Esophagus squamous epithelium (tissue), 4 donors: ENCODE measurements at regions not wholly inside any gene's neighbourhood (a gene's known extent, or its start where the extent isn't known, plus 50 kb on each side); places are given as distances from the start of the nearest gene placed in this dataset.

Experiments
- CTCF ChIP-seq, 6 experiments: fragments of 450-650 bp in 4 of 6; fragments of 200-600 bp in 2 of 6; sonication (generic) in 2 of 6; IDR thresholded peaks; one replicate each; pipeline ENCODE4 v1.5.1; 2016 to 2019; ENCODE audit warnings: antibody characterized with exemption in 6 of 6, mild to moderate bottlenecking in 4 of 6, moderate library complexity in 4 of 6
- POLR2A ChIP-seq, 4 donors: fragments of 450-650 bp; IDR thresholded peaks; one replicate each; pipeline ENCODE4 v1.6.1; 2017; ENCODE audit warnings: antibody characterized with exemption in 4 of 4, mild to moderate bottlenecking in 4 of 4, moderate library complexity in 3 of 4

- TF ChIP-seq CTCF (IDR thresholded peaks at IDR 0.05) (no peak), POLR2A (IDR thresholded peaks at IDR 0.05) (no peak)
Observed at GRCh38 chr7:41808541-41808940, 105.7 kb upstream of the INHBA start.
